ENCODE measurements at regions not wholly inside any gene's neighbourhood (a gene's known extent, or its start where the extent isn't known, plus 50 kb on each side); places are given as distances from the start of the nearest gene placed in this dataset.

GRCh38 chr22:34992672-34993071 is 73.3 kb upstream of the ISX start:
- BruUV-seq (replicated peaks), result no TSS peak
- ChIA-PET CTCF (no interaction called here), POLR2A (no interaction called here), RAD21 (ENCODE audit: low non-redundant PET in 1 of 2, low total read pairs in 2 of 2, uncharacterized antibody in 2 of 2, unreplicated experiment in 2 of 2) (no interaction called here)
- Histone ChIP-seq H3K9ac (ENCODE audit: low read length) (no peak overlapping the region), H3K27ac (ENCODE audit: low read depth, low read length) (no peak overlapping the region), H3K27me3 (ENCODE audit: insufficient read depth, low read length) (no peaks in the 10 kb centered on the region), H3K9me3 (ENCODE audit: control insufficient read depth in 1 of 2, insufficient read depth in 1 of 2, low read depth in 1 of 2, low read length in 2 of 2) (peaks cover under 1 to 4% of the 10 kb centered on the region in 2 experiments; a peak in 2 of 4 replicates), H3K4me2 (ENCODE audit: low read length) (no peak overlapping the region; the same call in 1 of the 2 replicates), H3K36me3 (ENCODE audit: control insufficient read depth in 1 of 2, insufficient read depth in 2 of 2, low read length in 2 of 2) (no peaks in the 10 kb centered on the region), H3K4me1 (ENCODE audit: control insufficient read depth in 1 of 2, insufficient read depth in 2 of 2, low read length in 2 of 2) (no peaks in the 10 kb centered on the region), H3K9me2 (ENCODE audit: insufficient read depth) (no peaks in the 10 kb centered on the region), H3K79me2 (ENCODE audit: insufficient read depth, low read length) (no peaks in the 10 kb centered on the region), H4K20me1 (ENCODE audit: insufficient read depth) (no peaks in the 10 kb centered on the region), H3K4me3 (replicated peaks in 1 of 2; ENCODE audit: low read depth in 1 of 2, low read length in 2 of 2) (no peak overlapping the region), H2AFZ (ENCODE audit: low read depth, low read length, poor library complexity, severe bottlenecking) (no peak overlapping the region)
- DNase-seq (ENCODE audit: low read depth, low spot score), result no peak
- TF ChIP-seq ZBTB33 (IDR thresholded peaks at IDR 0.05; ENCODE audit: extremely low read depth, insufficient replicate concordance, low read length) (no peak), REST (IDR thresholded peaks at IDR 0.05; ENCODE audit: low read depth) (no peak), POLR2AphosphoS5 (IDR thresholded peaks at IDR 0.05; ENCODE audit: low read depth, low read length) (no peak), TCF7L2 (IDR thresholded peaks at IDR 0.05; ENCODE audit: borderline replicate concordance, extremely low read depth, insufficient read depth, insufficient read length) (no peak), MAX (IDR thresholded peaks at IDR 0.05) (no peak)
- intact Hi-C loops (cut with micrococcal nuclease), result no loop called here
- ATAC-seq, result peak; percentile 53
